Type B pancreatic cell (in vitro differentiated cells): ENCODE measurements at regions not wholly inside any gene's neighbourhood (a gene's known extent, or its start where the extent isn't known, plus 50 kb on each side); places are given as distances from the start of the nearest gene placed in this dataset.

ENCODE experiments used
- DNase-seq: peaks from one replicate; pipeline ENCODE4 v3.0.0; 2021; ENCODE audit warnings: mixed read lengths; ENCODE audit not compliant: unreplicated experiment; ENCODE audit errors: extremely low spot score
- H3K27ac Mint-ChIP-seq: 2 replicates; pipeline ENCODE4 v1.8.0; 2021; ENCODE audit warnings: mild to moderate bottlenecking, mixed read lengths
- H3K27me3 Mint-ChIP-seq: 2 replicates; pipeline ENCODE4 v1.8.0; 2021; ENCODE audit warnings: mixed read lengths
- H3K36me3 Mint-ChIP-seq: 2 replicates; pipeline ENCODE4 v1.8.0; 2021; ENCODE audit warnings: mixed read lengths
- H3K4me1 Mint-ChIP-seq: one replicate; pipeline ENCODE4 v1.8.0; 2021; ENCODE audit warnings: mixed read lengths; ENCODE audit not compliant: unreplicated experiment
- H3K4me3 Mint-ChIP-seq: 2 replicates; pipeline ENCODE4 v1.8.0; 2021; ENCODE audit warnings: mild to moderate bottlenecking, mixed read lengths
- H3K9me3 Mint-ChIP-seq: 2 replicates; pipeline ENCODE4 v1.8.0; 2021; ENCODE audit warnings: mixed read lengths
- CTCF ChIP-seq: fragments of 200-600 bp; sonication (generic); conservative IDR thresholded peaks from 2 replicates; pipeline ENCODE4 v1.5.0; 2021; ENCODE audit warnings: antibody characterized with exemption, mild to moderate bottlenecking

- Mint-ChIP-seq H3K4me3 (no peak overlapping the region), H3K27me3 (peaks cover 73% of the 10 kb centered on the region), H3K4me1 (no peaks in the 10 kb centered on the region), H3K27ac (no peak overlapping the region), H3K36me3 (no peaks in the 10 kb centered on the region), H3K9me3 (no peaks in the 10 kb centered on the region)
- DNase-seq, result no peak
- TF ChIP-seq CTCF, result no peak
Measured at GRCh38 chr17:79202480-79202879, 127.9 kb downstream of the ENGASE start.

GRCh38 chr17:79201536-79202227, 127.1 kb downstream of the ENGASE start:
- Mint-ChIP-seq H3K27me3 (peaks cover 76% of the 10 kb centered on the region), H3K4me3 (no peak overlapping the region), H3K27ac (no peak overlapping the region), H3K9me3 (no peaks in the 10 kb centered on the region), H3K36me3 (no peaks in the 10 kb centered on the region), H3K4me1 (no peaks in the 10 kb centered on the region)
- no peak for TF ChIP-seq CTCF
- no peak for DNase-seq

- Mint-ChIP-seq H3K36me3 (no peaks in the 10 kb centered on the region), H3K27me3 (peaks cover 78% of the 10 kb centered on the region), H3K4me1 (no peaks in the 10 kb centered on the region), H3K9me3 (no peaks in the 10 kb centered on the region), H3K27ac (no peak overlapping the region), H3K4me3 (no peak overlapping the region)
- no peak for TF ChIP-seq CTCF
- no peak for DNase-seq
Measured at GRCh38 chr17:79201119-79201518, 126.5 kb downstream of the ENGASE start.

GRCh38 chr17:79196913-79197312, 122.3 kb downstream of the ENGASE start:
- H3K4me1 Mint-ChIP-seq, result no peaks in the 10 kb centered on the region
- no peaks in the 10 kb centered on the region for H3K9me3 Mint-ChIP-seq
- H3K27me3 Mint-ChIP-seq, result peaks cover 85% of the 10 kb centered on the region
- no peak for TF ChIP-seq CTCF
- no peak overlapping the region for H3K4me3 Mint-ChIP-seq
- no peak for DNase-seq
- H3K36me3 Mint-ChIP-seq, result no peaks in the 10 kb centered on the region
- H3K27ac Mint-ChIP-seq, result no peak overlapping the region

- Mint-ChIP-seq H3K4me3 (no peak overlapping the region), H3K27ac (no peak overlapping the region), H3K27me3 (peaks cover 92% of the 10 kb centered on the region), H3K4me1 (no peaks in the 10 kb centered on the region), H3K9me3 (no peaks in the 10 kb centered on the region), H3K36me3 (no peaks in the 10 kb centered on the region)
- peak; percentile 81 for DNase-seq
- TF ChIP-seq CTCF, result no peak
Measured at GRCh38 chr17:79192503-79193351, 118.1 kb downstream of the ENGASE start.
